GM12874 (cell line): ENCODE measurements at regions not wholly inside any gene's neighbourhood (a gene's known extent, or its start where the extent isn't known, plus 50 kb on each side); places are given as distances from the start of the nearest gene placed in this dataset.

Experiments used
- TF ChIP-seq, protein P1 (sequence below): IDR thresholded peaks from 2 replicates; pipeline ENCODE4 v1.5.1; 2011; ENCODE audit warnings: low read depth, mild to moderate bottlenecking, control low read depth, low read length, moderate library complexity; ENCODE audit not compliant: insufficient read depth

DNA sequence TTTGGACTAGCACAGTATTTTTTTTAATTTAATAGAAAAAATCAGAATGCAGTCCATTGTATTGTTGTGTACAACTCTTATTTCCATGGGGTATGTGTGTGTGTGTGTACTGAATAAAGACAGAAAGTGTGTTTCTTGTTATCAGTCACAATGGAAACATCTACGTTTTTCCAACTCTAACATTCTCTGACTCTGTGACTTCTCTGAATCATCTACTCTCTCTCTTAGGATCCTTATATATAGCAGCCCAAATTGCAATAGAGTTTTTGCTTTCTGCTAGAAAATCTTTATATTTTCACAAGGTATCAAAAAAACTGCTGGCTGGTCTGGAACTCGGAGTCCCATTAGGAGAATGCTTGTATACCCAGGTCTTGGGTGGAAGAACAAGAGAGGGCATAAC lies 138.9 kb upstream of the ARID2 start:
- TF ChIP-seq, protein P1, sequence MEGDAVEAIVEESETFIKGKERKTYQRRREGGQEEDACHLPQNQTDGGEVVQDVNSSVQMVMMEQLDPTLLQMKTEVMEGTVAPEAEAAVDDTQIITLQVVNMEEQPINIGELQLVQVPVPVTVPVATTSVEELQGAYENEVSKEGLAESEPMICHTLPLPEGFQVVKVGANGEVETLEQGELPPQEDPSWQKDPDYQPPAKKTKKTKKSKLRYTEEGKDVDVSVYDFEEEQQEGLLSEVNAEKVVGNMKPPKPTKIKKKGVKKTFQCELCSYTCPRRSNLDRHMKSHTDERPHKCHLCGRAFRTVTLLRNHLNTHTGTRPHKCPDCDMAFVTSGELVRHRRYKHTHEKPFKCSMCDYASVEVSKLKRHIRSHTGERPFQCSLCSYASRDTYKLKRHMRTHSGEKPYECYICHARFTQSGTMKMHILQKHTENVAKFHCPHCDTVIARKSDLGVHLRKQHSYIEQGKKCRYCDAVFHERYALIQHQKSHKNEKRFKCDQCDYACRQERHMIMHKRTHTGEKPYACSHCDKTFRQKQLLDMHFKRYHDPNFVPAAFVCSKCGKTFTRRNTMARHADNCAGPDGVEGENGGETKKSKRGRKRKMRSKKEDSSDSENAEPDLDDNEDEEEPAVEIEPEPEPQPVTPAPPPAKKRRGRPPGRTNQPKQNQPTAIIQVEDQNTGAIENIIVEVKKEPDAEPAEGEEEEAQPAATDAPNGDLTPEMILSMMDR = no peak

DNA sequence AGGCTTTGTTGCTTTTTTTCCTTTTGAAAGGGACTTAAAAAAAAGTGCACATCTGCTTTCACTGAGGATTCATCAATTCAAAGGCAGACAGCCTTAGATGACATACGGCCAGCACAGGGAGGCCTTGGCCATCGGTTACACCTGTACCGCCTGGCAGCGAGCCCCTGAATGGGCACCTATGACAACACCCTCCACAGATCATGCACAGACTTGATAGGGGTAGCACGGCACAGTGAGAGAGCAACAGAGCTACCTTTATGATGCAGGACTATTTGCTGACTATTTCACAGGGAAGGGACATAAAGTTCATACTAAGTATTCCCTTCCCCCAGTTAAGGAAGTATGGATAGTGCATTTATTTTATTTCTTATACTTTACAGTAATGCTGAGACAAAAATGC lies 137.9 kb upstream of the ARID2 start:
- TF ChIP-seq, protein P1 = no peak

DNA sequence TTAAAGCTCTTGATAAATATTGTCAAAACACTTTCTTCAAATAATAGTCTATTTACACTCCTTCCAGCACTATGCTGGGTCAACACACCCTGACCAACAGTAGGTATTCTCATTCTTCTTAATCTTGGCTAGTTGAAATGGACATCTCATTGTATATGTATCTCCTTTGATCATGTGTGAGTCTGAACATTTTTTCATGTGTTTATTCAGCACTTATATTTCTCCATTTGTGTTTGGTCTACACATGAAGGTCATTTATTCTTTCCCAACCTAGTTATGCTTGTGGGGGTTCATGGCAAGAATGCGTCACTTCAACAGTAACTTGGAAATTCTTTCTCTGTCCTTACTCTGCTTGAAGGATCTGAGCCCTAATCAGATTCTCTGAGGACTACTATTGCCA lies 133.1 kb upstream of the ARID2 start:
- TF ChIP-seq, protein P1 = no peak

GRCh38 chr12:45598336-45598735 lies 131.2 kb upstream of the ARID2 start:
- TF ChIP-seq, protein P1 = no peak

GRCh38 chr12:45598761-45599160 lies 130.7 kb upstream of the ARID2 start:
- TF ChIP-seq, protein P1 = no peak

DNA sequence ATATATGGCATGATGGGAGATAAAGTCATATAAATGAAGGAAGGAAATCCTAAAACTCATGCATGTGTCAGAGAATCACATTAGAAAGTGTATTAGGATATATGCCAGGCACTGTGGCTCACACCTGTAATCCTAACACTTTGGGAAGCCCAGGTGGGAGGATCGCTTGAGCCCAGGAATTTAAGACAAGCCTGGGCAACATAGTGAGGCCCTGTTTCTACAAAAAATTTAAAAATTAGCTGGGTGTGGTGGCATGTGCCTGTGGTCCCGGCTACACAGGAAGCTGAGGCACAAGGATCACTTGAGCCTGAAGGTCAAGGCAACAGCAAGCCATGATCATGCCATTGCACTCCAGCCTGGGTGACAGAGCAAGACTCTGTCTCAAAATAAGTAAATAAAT lies 130.3 kb upstream of the ARID2 start:
- TF ChIP-seq, protein P1 = no peak

DNA sequence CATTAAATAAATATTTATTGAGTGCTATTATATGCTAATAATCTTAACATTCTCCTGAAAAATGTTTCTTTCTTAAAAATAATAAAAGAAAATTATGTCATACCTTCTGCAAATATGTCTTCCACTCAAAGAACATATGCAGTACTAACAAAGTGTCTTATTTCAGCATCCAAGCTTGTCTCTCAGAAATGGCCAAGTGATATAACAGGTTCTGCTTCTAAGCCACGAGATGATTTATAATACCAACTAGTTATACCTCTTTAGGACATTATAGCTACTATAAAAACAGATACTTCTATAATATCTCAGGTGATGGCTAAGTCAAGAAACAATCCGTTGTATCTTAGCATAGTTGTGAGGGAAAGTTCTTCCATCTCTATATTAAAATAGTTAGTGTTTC lies 128.1 kb upstream of the ARID2 start:
- TF ChIP-seq, protein P1 = no peak

- TF ChIP-seq, protein P1 = no peak
Observed at GRCh38 chr12:45601888-45602287, 127.6 kb upstream of the ARID2 start.
